ENCODE measurements at regions not wholly inside any gene's neighbourhood (a gene's known extent, or its start where the extent isn't known, plus 50 kb on each side); places are given as distances from the start of the nearest gene placed in this dataset.

DNA sequence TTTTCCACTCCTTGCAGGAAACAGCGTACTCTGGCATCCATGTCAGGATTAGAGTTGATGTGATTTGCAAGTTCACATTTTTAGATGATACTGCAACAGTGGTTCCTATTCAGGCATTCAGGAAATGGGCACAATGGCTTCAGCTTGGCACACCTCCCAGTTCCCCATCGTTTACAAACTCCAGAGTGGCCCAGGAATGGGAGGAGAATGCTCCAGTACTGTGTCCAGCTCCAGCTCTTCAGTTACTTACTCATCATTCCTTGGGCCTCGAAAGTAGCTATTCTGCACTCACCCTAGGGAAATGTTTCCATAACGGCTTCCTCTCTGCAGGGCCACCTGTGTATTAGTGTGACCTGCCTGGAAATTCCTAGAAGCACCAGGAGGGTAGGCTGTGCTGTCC lies 239.7 kb upstream of the RGS6 start:
- H3K9me3 Mint-ChIP-seq, result no peaks in the 10 kb centered on the region
- H3K79me1 ChIP-seq (ENCODE audit: insufficient read depth, low read depth, low read length, poor library complexity, severe bottlenecking), result no peaks in the 10 kb centered on the region
- no CpG with 5 or more reads among the region's 4 CpGs for WGBS (ENCODE audit: extremely low coverage, insufficient read length, low lambda C conversion rate)
- no peak overlapping the region for H4K91ac ChIP-seq (ENCODE audit: insufficient read length, low read depth, low read length)
- H3K9ac ChIP-seq (ENCODE audit: extremely low read depth, insufficient read length, low read length), result no peak overlapping the region
- H4K20me1 ChIP-seq (ENCODE audit: control insufficient read depth, insufficient read depth, insufficient read length), result no peaks in the 10 kb centered on the region
- no peak overlapping the region for H2AFZ ChIP-seq (ENCODE audit: low read length)
- H3K36me3 Mint-ChIP-seq (ENCODE audit: insufficient read depth in 1 of 3, low read depth in 3 of 3), result peaks cover 2 to 13% (median 13%) of the 10 kb centered on the region in 3 experiments; a peak in 6 of 7 replicates
- H2BK15ac ChIP-seq (ENCODE audit: low read depth, low read length), result no peak overlapping the region
- no peak overlapping the region for H4K8ac ChIP-seq (replicated peaks; ENCODE audit: insufficient read length, low read depth, low read length)
- H3K4me2 ChIP-seq (ENCODE audit: insufficient read depth, insufficient read length, low read length), result no peak overlapping the region
- H3K56ac ChIP-seq (ENCODE audit: insufficient read length, low read depth, low read length), result no peak overlapping the region
- H3K27ac Mint-ChIP-seq, result no peak overlapping the region
- no peak overlapping the region for H2BK20ac ChIP-seq (ENCODE audit: low read depth, low read length, poor library complexity, severe bottlenecking)
- H3K23me2 ChIP-seq (ENCODE audit: insufficient read length, low read depth, low read length, poor library complexity, severe bottlenecking), result no peaks in the 10 kb centered on the region
- H3K23ac ChIP-seq (ENCODE audit: insufficient read length, low read depth, low read length), result no peak overlapping the region
- TF ChIP-seq, protein P1, sequence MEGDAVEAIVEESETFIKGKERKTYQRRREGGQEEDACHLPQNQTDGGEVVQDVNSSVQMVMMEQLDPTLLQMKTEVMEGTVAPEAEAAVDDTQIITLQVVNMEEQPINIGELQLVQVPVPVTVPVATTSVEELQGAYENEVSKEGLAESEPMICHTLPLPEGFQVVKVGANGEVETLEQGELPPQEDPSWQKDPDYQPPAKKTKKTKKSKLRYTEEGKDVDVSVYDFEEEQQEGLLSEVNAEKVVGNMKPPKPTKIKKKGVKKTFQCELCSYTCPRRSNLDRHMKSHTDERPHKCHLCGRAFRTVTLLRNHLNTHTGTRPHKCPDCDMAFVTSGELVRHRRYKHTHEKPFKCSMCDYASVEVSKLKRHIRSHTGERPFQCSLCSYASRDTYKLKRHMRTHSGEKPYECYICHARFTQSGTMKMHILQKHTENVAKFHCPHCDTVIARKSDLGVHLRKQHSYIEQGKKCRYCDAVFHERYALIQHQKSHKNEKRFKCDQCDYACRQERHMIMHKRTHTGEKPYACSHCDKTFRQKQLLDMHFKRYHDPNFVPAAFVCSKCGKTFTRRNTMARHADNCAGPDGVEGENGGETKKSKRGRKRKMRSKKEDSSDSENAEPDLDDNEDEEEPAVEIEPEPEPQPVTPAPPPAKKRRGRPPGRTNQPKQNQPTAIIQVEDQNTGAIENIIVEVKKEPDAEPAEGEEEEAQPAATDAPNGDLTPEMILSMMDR (conservative IDR thresholded peaks at IDR 0.05), result no peak
- H3K27ac ChIP-seq (ENCODE audit: insufficient read length, low read depth, low read length), result no peak overlapping the region
- H3T11ph ChIP-seq (ENCODE audit: low read length), result no peak overlapping the region
- no peak overlapping the region for H3K18ac ChIP-seq (ENCODE audit: insufficient read length, low read depth, low read length)
- H3K4me1 ChIP-seq (ENCODE audit: insufficient read depth, low read length), result no peaks in the 10 kb centered on the region
- no peak overlapping the region for H2BK120ac ChIP-seq (ENCODE audit: low read depth, low read length, poor library complexity, severe bottlenecking)
- DNase-seq, result no peak
- peaks cover 3 to 4% of the 10 kb centered on the region in 2 experiments for H3K4me1 Mint-ChIP-seq
- no peak overlapping the region for H3K14ac ChIP-seq (ENCODE audit: insufficient read depth, low read length)
- H3K79me2 ChIP-seq (ENCODE audit: insufficient read depth, low read length), result no peaks in the 10 kb centered on the region
- H3K27me3 ChIP-seq (ENCODE audit: insufficient read depth, low read length), result no peaks in the 10 kb centered on the region
- H2BK12ac ChIP-seq (ENCODE audit: insufficient read length, low read depth, low read length), result no peak overlapping the region
- no peak overlapping the region for H4K5ac ChIP-seq (ENCODE audit: insufficient read length, low read depth, low read length)
- no peak overlapping the region for H3K4me3 Mint-ChIP-seq
- H3K27me3 Mint-ChIP-seq (ENCODE audit: low read depth), result no peaks in the 10 kb centered on the region
- no peak overlapping the region for H3K4ac ChIP-seq (ENCODE audit: low read depth, low read length)
- H3K9me3 ChIP-seq (ENCODE audit: control insufficient read depth, low read depth, low read length), result no peaks in the 10 kb centered on the region
- no peak overlapping the region for H2AK5ac ChIP-seq (ENCODE audit: insufficient read length, low read length)
- H2BK5ac ChIP-seq (ENCODE audit: insufficient read length, low read length), result no peak overlapping the region
